ENCODE measurements at regions not wholly inside any gene's neighbourhood (a gene's known extent, or its start where the extent isn't known, plus 50 kb on each side); places are given as distances from the start of the nearest gene placed in this dataset.
A peak's percentile ranks its signal among the peaks of the same experiment; 100 is the strongest.

DNA sequence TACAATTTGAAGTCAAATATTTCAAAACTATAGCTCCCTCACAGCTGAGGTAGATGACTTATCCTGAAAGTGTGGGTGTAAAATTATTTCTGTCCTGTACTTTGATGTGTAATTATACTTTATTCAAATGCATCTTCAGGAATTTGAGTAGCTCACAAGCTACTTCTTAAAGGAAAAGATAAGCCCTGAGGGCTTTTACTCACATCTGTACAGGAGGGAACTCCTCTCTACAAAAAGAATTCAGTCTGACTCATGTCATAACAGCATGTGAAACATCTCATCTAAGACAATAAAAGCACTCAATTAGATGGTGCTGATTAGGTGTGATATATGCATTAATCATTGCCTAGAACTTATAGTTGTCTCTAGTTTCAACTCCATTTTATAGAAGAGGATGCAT, 452.0 kb downstream of the PRKD1 start:
- DNase-seq: no peak

DNA sequence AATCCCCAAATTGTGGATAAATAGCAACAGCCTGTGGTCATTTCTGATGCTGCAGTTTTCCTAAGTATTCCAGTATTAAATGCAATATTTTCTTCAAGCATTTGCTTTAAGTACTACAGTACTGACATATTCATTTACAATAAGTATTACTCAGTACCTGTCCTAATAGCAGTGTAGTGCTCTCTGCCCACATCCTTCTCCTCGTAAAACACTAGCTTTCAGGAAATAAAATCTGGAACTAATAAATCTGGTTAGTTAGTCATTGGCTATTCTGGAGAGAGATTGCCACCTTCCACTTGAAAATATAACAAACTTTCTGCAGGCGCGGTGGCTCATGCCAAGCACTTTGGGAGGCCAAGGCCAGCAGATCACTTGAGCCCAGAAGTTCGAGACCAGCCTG, 441.5 kb downstream of the PRKD1 start:
- DNase-seq: no peak

GRCh38 chr14:29489911-29490425, 437.7 kb downstream of the PRKD1 start:
- DNase-seq: no peak

DNA sequence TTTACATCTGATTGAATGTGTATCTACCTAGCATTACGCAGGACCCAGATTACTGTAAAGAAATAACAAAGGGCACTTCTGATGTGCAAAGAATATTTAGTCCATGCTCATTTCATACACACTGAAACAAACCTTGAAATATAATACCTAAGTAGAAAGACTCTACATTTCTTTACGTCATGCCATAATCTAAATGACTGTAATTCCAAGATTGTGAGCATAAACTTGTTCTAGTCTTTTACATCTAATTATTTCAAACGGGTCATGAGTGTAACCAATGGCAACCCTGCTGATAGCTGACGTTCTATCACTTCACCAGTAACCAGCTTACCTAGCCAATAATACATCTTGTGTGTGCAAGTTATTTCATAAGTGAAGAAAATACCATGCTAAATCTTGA, 433.8 kb downstream of the PRKD1 start:
- no peak for DNase-seq

DNA sequence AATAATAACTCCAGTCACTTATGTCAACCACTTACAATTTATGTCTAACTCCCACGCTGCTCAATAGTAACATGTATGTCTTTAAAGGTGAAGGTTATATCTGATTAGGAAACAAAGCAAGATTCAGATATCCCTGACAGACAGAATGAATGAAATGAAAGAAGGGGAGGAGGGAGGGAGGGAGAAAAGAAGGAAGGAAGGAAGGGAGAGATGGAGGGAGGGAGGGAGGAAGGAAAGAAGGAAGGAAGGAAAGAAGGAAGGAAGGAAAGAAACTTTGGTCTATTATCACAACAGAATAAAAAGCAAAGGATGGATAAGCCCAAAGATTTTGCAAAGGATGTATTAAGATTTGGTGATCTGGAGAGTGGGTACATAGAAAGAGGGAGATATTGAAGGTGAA, 433.3 kb downstream of the PRKD1 start:
- DNase-seq: no peak

DNA sequence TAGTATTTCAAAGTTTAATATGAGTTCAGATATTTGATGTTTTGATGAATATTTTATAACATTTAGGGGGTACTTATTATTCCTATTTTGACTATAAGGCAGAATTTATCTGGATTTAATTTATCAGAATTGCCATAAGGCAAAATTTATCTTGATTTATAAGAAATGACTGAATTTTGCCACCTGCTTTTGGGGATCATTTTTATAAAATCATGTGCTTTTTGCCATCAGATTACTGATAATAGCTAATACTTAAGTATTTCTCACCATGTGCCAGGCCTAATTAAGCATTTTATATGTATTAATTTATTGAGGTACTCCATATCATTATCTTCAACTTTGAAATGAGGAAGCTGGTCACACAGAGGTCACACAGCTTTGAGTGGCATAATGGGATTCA, 423.7 kb downstream of the PRKD1 start:
- no peak for DNase-seq

DNA sequence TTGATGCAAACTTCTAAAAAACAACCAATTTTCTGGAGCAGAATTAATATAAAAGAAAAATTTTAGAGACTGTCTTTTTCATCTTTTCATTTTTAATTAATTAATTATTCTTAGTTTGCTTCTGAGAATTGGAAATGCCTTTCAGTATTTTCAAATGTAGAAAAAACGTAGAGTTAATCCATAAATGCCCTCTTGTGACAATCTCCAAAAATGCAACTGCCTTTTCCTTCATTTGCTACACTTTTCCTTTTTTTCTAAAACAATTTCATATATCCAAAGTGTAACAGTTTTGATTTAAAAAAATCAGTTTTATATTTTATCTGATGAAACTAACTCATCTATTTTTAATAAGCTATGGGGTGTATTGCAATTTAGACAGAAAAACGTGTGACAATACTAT, 409.3 kb downstream of the PRKD1 start:
- no peak for DNase-seq

- DNase-seq: peak; percentile 37
Observed at GRCh38 chr14:29521526-29522137, 406.0 kb downstream of the PRKD1 start.
